Urinary bladder (tissue), 3 donors: ENCODE measurements at regions not wholly inside any gene's neighbourhood (a gene's known extent, or its start where the extent isn't known, plus 50 kb on each side); places are given as distances from the start of the nearest gene placed in this dataset.

Source experiments
- DNase-seq: peaks from one replicate; pipeline ENCODE4 v3.0.0-alpha.2; 2015; ENCODE audit errors: extremely low spot score
- H3K27ac ChIP-seq: one replicate; pipeline ENCODE4 v1.5.1; 2013; ENCODE audit warnings: low read depth, mild to moderate bottlenecking, moderate library complexity
- H3K36me3 ChIP-seq: one replicate; pipeline ENCODE4 v1.6.1; 2013; ENCODE audit warnings: mild to moderate bottlenecking, moderate library complexity; ENCODE audit not compliant: insufficient read depth
- H3K4me1 ChIP-seq: one replicate; pipeline ENCODE4 v1.6.1; 2013; ENCODE audit warnings: mild to moderate bottlenecking, moderate library complexity; ENCODE audit not compliant: insufficient read depth
- H3K4me3 ChIP-seq: one replicate; pipeline ENCODE4 v1.5.1; 2013; ENCODE audit warnings: low read depth, low read length
- WGBS: extraction: QIAGEN DNeasy Blood & Tissue Kit; methylation state at CpG from one replicate; pipeline ENCODE4 v1.1.7; 2013; 5-methylcytosine and 5-hydroxymethylcytosine counted together
- donor health status: healthy with polysubstance abuse.
- donor health status: healthy.

GRCh38 chr19:33977756-33978685 is 181.4 kb downstream of the KCTD15 start:
- Histone ChIP-seq H3K4me1 (no peaks in the 10 kb centered on the region), H3K4me3 (no peak overlapping the region), H3K27ac (no peak overlapping the region), H3K36me3 (no peaks in the 10 kb centered on the region)
- 79% methylated on average over 4 of the region's 4 CpGs for WGBS
- DNase-seq: no peak

- H3K4me1 ChIP-seq: no peaks in the 10 kb centered on the region
- H3K36me3 ChIP-seq: no peaks in the 10 kb centered on the region
- no peak for DNase-seq
- no peak overlapping the region for H3K4me3 ChIP-seq
- no peak overlapping the region for H3K27ac ChIP-seq
Measured at GRCh38 chr19:33982706-33983105, 186.0 kb downstream of the KCTD15 start.

GRCh38 chr19:33988601-33989000 is 183.7 kb upstream of the LSM14A start:
- no peak for DNase-seq
- WGBS: 60% methylated on average over 3 of the region's 3 CpGs
- no peaks in the 10 kb centered on the region for H3K4me1 ChIP-seq
- no peak overlapping the region for H3K4me3 ChIP-seq
- H3K36me3 ChIP-seq: no peaks in the 10 kb centered on the region
- H3K27ac ChIP-seq: no peak overlapping the region

- 64% methylated on average over 2 of the region's 2 CpGs for whole genome bisulfite sequencing
- Histone ChIP-seq H3K4me3 (no peak overlapping the region), H3K27ac (no peak overlapping the region), H3K36me3 (no peaks in the 10 kb centered on the region), H3K4me1 (no peaks in the 10 kb centered on the region)
- no peak for DNase-seq
Measured at GRCh38 chr19:33997690-33998089, 174.6 kb upstream of the LSM14A start.

GRCh38 chr19:33998302-33998701 is 174.0 kb upstream of the LSM14A start:
- Histone ChIP-seq H3K27ac (no peak overlapping the region), H3K36me3 (no peaks in the 10 kb centered on the region), H3K4me1 (no peaks in the 10 kb centered on the region), H3K4me3 (no peak overlapping the region)
- no peak for DNase-seq
- WGBS: 31% methylated on average over 5 of the region's 5 CpGs

GRCh38 chr19:33998739-33999345 is 173.5 kb upstream of the LSM14A start:
- no peaks in the 10 kb centered on the region for H3K4me1 ChIP-seq
- no peak overlapping the region for H3K27ac ChIP-seq
- DNase-seq: no peak
- H3K4me3 ChIP-seq: no peak overlapping the region
- WGBS: 68% methylated on average over 4 of the region's 4 CpGs
- no peaks in the 10 kb centered on the region for H3K36me3 ChIP-seq

- no peak overlapping the region for H3K27ac ChIP-seq
- WGBS: 42% methylated on average over 3 of the region's 3 CpGs
- no peaks in the 10 kb centered on the region for H3K4me1 ChIP-seq
- H3K4me3 ChIP-seq: no peak overlapping the region
- H3K36me3 ChIP-seq: no peaks in the 10 kb centered on the region
- no peak for DNase-seq
Measured at GRCh38 chr19:34017024-34017423, 155.3 kb upstream of the LSM14A start.

- 46% methylated on average over 5 of the region's 5 CpGs for WGBS
- no peak for DNase-seq
Measured at GRCh38 chr19:34017601-34018000, 154.7 kb upstream of the LSM14A start.

GRCh38 chr19:34018546-34018945 is 153.8 kb upstream of the LSM14A start:
- no peaks in the 10 kb centered on the region for H3K36me3 ChIP-seq
- WGBS: 27% methylated on average over 1 of the region's 1 CpG
- DNase-seq: no peak
- no peak overlapping the region for H3K27ac ChIP-seq
- no peaks in the 10 kb centered on the region for H3K4me1 ChIP-seq
- H3K4me3 ChIP-seq: no peak overlapping the region

More at GRCh38 chr19:34017601-34018000, 154.7 kb upstream of the LSM14A start:
- Histone ChIP-seq H3K36me3 (no peaks in the 10 kb centered on the region), H3K4me3 (no peak overlapping the region), H3K4me1 (no peaks in the 10 kb centered on the region), H3K27ac (no peak overlapping the region)

GRCh38 chr19:34023381-34023780 is 148.9 kb upstream of the LSM14A start:
- Histone ChIP-seq H3K27ac (no peak overlapping the region), H3K4me3 (no peak overlapping the region), H3K36me3 (no peaks in the 10 kb centered on the region), H3K4me1 (no peaks in the 10 kb centered on the region)
- no peak for DNase-seq
- WGBS: 88% methylated on average over 5 of the region's 5 CpGs

GRCh38 chr19:34033880-34034279 is 138.4 kb upstream of the LSM14A start:
- DNase-seq: no peak
- Histone ChIP-seq H3K36me3 (no peaks in the 10 kb centered on the region), H3K4me3 (no peak overlapping the region), H3K4me1 (no peaks in the 10 kb centered on the region), H3K27ac (no peak overlapping the region)
- WGBS: 91% methylated on average over 3 of the region's 3 CpGs

GRCh38 chr19:34034318-34034846 is 137.9 kb upstream of the LSM14A start:
- no peak for DNase-seq
- H3K4me1 ChIP-seq: no peaks in the 10 kb centered on the region
- H3K27ac ChIP-seq: no peak overlapping the region
- 71% methylated on average over 2 of the region's 2 CpGs for WGBS
- H3K36me3 ChIP-seq: no peaks in the 10 kb centered on the region
- H3K4me3 ChIP-seq: no peak overlapping the region

GRCh38 chr19:34041925-34042521 is 130.3 kb upstream of the LSM14A start:
- no peaks in the 10 kb centered on the region for H3K4me1 ChIP-seq
- no peak overlapping the region for H3K4me3 ChIP-seq
- WGBS: 26% methylated on average over 15 of the region's 15 CpGs
- H3K27ac ChIP-seq: no peak overlapping the region
- no peak for DNase-seq
- no peaks in the 10 kb centered on the region for H3K36me3 ChIP-seq

- no peak for DNase-seq
- Histone ChIP-seq H3K4me3 (no peak overlapping the region), H3K27ac (no peak overlapping the region), H3K4me1 (no peaks in the 10 kb centered on the region), H3K36me3 (no peaks in the 10 kb centered on the region)
- WGBS: 53% methylated on average over 2 of the region's 2 CpGs
Measured at GRCh38 chr19:34044021-34044420, 128.3 kb upstream of the LSM14A start.
